SHP77 (cell line): ENCODE measurements at regions not wholly inside any gene's neighbourhood (a gene's known extent, or its start where the extent isn't known, plus 50 kb on each side); places are given as distances from the start of the nearest gene placed in this dataset.

Experiments
- DNase-seq, 2 experiments: peaks; one replicate each; lab custom pipeline; 2025; lab: John Stamatoyannopoulos, UW

DNA sequence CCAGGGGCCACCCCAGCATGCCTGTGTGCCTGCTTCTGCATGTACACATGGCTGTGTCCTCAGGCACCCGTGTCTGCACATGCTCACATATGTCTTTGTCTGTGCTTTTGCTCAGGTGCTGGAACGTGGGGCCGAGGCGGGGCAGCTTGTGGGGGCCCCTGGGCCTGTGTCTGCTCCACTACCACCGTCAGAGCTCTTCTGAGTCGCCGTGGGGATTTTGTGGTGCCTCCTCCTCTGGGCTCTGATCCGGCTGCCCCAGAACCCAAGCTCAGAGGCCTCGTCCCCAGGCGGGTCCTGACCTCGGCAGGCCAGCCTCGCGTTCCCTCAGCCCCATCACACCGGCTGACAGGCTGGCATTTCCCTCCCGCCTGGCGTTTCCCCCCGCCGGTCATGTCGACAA is 104.6 kb upstream of the ACTRT2 start:
- no peak for DNase-seq

DNA sequence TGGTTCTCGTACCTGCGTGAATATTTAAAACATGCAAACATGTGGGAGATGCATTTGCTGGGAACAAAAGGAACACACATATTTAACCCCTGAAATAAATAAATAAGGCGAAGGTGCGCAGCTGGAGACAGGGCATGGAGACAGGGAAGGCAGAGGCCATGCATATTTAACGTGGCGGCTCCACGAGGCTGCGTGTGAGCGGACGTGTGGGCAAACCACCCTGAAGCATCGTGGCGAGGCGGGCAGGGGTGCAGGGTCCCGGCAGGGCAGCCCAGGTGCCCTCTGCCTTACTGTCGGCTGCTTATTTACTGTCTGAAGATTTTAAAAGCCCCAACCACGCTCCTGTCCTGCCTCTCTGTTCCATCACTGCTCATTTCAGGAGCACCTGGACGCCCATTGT is 104.0 kb upstream of the ACTRT2 start:
- DNase-seq = no peak

DNA sequence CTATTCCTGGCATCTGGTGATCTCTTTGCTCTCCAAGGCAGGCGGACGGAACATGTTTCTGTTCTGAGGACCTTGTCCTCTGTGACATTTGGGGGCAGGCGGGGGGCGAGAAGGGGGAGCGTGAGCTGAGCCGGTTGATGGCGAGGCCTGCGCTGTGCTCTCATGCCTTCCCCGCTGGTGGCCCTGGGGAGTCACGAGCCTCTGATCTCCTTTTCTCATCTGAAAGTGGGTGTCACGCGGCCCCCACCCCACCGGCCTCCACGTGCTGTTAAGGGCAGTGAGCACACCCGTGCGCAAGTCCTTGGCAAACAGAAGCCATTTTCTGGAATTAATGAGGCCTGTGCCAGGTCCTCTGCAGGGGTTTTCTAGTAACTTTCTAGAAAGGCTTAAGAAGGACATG is 102.8 kb upstream of the ACTRT2 start:
- no peak for DNase-seq

DNA sequence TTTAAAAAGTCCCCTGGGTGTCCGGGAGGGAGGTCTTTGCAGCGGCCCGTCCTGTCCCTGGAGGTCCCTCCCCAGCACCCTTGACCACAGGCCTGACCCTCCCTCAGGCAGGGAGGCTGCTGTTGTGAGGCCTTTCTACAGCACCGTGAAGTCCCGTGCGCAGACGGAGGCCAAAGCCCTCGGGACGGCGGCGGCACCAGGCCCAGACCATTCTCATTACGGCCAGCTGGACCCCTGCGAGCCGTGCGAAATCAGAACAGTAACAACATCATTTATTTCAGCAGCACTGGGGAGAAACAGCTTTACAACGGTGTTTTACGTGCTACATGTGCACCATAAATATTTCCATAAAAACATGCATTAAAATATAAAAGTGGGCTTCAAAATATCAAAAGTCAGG is 101.4 kb upstream of the ACTRT2 start:
- no peak for DNase-seq

DNA sequence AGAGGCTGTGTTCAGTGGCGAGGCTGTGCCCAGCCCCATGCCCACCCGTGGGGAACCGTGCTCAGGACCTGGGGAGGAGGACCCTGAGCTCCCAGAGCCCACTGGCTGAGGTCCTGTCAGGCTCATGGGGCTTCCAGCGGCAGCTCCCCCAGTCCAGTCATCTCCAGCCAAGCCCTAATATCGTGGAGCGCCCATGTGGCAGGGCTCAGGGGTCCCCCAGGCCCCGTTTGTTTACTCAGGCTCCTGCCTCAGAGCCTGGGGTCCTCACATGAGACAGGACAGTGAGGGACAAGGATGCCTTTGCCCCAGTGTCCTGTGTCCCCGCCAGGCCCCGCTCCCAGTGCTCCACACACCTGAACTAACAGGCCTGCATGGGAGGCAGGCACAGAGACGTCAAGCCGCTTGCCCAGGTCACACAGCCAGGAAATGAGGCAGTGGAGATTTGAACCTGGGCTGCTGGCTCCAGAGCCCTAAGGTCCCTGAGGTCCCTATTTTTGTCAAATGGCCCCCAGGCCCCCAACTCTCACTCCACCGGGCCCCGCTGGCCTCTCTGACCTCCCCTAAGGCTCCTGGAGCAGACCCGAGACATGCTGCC is 100.7 kb upstream of the ACTRT2 start:
- DNase-seq = no peak

DNA sequence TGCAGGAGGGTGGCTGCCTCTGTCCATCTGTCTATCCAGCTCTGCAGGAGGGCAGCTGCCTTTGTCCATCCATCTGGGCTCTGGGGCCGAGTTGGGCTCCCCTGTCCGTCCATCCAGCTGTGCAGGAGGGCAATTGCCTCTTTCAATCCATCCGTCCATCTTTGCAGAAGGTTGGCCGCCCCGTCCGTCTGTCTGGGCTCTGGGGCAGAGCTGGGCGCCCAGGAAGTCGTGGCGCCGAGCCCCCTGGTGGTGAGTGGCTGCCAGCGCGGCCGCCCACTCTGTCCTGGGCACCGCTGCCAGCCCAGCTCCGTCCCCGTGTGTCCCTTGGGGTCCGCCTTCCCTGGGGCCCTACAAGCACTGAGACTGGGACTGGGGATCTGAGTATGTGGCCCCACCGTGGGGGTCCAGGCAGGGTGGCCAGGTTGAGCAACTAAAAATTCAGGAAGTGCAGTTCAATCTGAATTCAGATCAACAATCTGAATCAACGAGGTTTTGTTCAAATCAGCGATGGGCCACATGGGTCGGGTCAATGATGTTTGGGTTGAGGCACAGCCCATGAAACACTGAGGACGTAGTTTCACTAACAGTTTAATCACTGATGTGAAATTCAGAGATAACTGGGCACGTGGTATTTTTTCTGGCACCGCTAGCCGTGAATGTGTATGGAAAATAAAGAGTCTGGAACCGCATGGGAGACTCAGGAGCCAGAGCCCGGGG is 99.1 kb upstream of the ACTRT2 start:
- DNase-seq = no peak

DNA sequence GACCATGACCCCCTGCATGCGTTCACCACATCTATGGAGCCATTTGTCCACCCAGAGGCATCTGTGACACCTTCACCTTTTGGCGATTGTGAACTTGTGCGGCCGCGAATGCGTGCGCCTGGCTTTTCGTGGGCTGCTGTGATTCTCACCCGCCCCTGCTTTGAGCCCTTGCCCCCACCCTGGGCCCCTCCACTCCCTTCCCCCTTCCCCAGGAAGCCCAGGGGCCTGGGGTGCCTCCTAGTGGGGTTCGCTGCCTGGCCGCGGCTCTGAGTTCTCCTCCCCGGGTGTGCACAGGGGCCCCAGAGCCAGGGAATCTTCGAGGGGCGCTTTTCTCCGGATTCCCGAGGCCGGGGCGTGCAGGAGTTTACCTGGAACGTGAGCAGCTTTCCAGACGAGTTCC is 97.9 kb upstream of the ACTRT2 start:
- DNase-seq = no peak

DNA sequence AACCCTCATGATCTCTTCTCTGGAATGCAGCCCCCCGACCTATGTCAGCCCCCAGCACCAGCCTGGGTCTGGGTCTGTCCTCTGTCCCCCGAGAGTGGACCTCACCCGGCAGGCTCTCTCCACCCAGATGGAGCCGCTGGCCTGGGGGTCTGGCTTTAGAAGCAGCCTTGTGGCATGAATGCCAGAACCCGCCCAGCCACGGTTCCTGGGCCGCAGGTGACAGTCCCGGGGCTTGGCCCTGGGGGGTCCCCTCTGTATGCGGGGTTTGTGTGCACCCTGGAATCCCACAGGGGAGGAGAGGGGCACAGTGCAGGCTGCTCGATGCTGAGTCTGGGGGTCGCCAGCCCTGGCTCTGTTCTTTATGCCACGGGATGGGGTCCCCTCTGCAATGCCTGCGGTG is 96.0 kb upstream of the ACTRT2 start:
- no peak for DNase-seq

DNA sequence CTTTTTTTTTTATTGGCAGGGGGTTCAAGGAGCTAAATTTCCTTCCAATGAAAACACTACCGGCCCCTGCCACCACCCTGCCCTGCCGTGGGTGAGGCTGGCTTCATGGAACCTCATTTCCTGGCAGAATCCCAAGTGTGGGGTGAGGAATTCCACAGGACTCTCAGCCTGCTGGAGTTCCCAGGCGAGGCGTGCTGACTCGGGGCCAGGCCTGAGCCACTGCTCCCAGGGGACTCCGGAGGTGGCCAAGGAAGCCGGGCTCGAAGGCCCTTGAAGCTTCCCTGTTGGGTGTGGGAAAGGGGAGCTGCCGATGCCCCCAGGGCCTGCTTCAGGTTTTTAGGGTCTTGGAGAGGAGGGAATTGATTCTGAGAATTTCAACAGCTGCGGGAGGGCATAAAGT is 95.3 kb upstream of the ACTRT2 start:
- no peak for DNase-seq

DNA sequence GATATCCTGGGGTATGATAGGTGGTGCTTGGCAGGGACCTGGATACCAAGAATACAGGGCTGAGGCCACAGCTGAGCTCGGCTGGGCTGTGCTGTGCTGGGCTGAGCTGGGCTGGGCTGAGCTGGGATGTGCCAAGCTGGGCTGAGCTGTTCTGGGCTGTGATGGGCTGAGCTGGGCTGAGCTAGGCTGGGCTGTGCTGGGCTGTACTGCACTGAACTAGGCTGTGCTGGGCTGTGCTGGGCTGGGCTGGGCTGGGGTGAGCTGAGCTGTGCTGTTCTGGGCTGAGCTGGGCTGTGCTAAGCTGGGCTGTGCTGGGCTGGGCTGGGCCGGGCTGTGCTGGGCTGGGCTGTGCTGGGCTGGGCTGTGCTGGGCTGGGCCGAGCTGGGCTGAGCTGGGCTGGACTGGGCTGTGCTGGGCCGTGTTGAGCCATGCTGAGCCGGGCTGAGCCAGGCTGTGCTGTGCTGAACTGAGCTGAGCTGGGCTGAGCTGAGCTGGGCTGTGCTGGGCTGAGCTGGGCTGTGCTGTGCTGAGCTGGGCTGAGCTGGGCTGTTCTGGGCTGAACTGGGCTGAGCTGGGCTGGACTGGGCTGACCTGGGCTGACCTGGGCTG is 94.7 kb upstream of the ACTRT2 start:
- no peak for DNase-seq

DNA sequence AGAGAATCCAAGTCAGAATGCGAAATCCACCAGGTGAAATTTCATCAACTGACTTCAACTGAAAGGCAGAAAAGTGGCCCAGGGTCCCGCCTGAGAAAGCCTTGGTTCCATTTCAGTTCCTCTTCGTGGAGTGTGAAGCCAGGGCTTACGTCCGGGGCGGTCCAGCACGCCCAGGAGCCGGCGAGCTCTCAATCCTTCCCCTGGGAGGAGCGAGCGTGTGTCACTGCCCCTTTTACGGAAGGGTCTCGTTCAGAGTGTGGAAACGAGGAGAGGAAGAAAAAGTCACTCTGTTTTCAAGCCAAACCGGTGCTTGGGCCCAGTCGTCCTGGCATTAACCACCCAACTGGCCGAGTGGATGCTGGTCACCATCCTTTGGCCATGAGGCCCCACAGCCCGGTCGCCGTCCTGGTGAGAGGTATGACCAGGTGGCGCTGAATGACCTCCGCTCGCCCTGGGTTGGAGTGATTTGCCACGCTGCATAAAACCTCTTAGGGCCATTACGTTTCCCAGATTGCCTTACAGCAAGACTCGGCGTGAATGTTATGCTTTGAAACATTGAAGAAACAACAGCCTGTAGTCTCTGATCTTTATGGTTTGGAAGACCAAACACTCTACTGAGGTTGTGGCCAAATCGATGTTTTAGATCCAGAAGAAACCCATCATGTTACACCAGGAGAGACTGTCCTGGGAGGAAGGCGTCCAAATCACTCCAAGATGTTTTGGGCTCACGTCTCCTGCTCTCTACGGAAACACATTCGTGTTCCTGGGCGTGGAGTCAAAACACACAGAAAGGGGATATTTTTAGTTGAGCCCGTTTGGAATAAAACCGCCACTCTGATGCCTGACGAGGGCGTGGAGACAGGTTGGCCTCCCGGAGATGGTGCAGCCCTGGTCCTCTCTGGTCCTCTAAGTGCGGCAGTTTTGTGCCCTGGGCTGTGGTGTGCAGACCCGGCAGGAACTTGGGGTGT is 93.6 kb upstream of the ACTRT2 start:
- no peak for DNase-seq

DNA sequence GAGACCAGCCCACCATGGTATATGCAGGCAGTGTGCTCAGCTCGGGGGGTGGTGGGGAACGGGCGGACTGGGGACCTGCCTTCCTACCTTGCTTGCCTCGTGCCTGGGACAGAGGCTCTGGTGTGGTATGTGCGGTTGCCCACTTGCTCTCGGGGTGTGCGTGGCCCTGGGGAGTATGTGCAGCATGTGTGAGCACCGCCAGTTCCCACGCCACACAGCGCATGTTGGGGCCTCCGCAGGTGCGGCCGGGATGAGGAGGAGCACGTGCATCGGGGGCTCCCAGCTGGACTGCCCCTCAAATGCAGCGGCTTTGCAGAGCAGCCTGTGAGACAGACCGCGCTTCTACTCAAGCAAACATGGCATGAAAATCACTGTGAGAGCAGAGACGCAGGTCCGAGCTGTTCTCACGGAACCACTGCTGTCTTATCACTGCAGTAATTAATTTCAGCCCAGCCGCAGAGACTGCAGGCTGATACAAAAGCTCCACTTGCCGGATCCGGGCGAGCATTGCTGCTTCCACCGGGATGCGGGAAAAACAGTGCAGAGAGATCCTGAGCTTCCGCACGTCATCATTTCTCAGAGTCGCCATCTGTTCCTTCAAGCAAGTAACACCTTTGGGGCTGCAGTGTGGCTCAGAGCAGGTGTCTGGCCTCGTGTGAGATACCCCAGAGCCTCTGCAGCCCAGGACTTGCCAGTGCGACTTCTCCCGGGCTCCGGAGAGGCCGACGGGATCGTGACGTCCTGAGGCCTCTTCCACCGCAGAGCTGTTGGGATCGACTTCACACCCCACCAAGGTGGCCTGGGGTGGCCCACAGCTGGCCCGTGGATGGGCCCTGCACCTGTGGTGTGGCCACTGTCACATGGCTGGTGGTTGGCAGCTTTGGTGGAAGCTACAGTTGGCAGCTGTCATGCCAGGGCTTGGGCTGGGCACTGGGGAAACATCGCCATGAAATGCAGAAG is 92.6 kb upstream of the ACTRT2 start:
- no peak for DNase-seq

DNA sequence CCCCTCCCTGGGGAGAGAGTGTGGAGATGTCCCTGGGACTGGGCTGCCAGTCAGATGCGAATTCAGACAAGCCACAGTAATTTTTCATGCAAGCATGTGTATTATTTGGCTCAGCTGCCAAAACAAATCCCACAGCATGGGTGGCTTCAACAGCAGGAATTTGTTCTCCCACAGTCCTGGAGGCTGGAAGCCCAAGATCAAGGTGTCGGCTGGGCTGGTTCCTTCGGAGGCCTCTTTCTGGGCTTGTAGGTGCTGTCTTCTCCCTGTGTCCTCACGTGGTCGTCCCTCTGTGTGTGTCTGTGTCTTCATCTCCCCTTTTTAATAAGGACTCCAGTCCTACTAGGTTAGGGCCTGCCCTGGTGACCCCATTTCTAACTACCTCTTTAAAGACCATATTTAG is 91.9 kb upstream of the ACTRT2 start:
- no peak for DNase-seq

DNA sequence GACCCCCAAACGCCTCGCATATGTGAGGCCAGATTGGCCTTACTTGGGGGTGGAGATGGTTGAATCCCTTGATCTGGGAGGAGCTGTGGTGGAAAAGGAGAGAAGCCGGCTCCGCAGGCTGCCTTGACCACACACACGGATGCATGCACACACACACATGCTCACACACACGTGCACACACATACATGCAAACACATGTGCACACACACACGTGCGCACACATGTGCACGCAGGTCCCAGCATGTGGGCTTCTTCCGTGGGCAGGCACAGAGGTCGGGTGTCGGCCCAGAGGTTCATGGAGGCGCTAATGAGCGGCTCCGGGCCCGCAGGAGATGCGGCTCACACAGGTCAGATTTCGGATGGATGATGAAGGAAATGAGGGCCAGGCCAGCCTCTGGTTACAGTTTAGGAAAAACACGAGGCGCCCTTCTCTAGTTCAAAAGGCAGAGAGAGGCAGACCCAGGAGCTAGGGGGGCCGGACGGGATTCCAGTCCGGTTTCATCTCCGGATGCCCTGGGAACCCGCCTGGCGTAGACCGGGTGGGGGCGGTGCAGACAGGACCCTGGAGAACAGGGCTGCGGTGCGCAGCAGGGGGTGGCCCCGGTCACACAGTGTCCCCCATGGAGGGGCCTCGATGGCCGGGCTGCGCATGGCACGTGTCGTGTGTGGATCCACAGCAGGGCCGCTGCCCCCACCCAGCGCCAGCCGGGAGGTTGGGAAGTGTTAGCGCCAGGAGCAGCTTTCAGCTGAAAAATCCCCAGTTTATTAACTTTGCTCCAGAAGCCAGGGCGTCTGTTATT is 91.1 kb upstream of the ACTRT2 start:
- no peak for DNase-seq

DNA sequence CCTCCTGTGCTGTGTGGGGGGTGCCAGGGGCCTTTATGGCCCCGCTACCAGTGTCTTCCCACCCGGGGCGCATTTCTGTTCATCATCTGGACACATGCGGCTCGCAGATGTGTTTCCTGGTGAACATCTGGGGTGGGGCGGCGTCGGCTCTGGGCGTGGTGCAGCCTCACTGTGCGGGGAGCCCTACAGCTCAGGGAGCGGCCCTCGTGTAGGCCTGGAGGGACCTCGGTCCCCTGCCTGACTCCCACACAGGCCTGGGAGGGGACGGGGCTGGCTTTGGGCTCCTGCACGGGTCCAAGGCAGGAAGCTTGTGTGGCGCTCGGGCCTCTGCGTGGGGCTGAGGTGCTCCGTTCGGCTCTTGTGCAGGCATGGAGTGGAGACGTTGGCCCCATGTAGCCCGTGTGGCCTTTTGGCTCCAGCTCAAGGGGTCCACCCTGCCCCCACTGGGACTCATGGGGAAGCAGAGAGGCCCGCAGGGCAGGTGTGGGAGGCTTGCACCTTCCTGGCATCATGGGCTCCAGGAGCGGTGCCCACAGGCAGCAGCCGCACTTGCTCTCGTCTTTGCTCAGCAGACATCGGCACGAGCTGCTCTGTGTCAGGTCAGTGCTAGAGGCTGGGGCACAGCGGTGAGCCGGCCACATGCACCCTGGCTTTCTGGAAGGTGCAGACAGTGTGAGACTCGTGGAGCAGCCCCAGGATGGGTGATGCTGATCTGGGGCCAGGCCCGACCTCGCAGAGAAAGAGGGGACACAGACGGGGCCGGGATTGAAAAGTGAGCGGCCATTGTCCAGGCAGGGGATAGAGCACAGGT is 90.1 kb upstream of the ACTRT2 start:
- DNase-seq = no peak

DNA sequence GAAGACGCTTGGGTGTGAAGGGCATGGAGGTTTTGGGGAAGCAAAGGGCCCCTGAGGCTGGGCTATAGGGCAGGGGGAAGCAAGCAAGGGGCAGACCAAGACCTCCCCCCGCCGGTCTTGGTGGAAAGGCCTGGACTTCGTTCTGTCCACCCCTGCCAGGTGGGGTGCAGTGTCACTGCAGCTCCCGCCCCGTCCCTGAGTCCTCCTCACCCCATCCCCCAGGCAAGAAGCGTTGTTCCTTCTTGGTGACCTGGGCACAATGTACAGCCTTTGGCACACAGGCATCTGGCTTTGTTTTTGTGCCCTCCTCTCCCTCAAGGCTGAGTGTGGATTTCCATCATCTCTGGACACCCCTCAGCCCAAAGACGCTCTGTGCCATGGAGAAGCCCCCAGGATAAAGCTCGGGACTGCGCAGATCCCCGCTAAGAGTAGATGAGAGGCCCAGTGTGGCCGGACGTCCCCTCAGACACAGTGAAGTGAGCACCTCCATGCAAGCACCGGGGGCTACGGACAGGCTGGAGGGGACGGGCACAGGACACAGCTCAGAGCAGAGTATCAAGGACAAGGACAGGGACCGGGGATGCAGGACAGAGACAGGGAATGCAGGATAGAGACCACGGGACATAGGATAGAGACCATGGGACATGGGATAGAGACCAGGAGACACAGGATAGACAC is 89.4 kb upstream of the ACTRT2 start:
- DNase-seq = no peak

DNA sequence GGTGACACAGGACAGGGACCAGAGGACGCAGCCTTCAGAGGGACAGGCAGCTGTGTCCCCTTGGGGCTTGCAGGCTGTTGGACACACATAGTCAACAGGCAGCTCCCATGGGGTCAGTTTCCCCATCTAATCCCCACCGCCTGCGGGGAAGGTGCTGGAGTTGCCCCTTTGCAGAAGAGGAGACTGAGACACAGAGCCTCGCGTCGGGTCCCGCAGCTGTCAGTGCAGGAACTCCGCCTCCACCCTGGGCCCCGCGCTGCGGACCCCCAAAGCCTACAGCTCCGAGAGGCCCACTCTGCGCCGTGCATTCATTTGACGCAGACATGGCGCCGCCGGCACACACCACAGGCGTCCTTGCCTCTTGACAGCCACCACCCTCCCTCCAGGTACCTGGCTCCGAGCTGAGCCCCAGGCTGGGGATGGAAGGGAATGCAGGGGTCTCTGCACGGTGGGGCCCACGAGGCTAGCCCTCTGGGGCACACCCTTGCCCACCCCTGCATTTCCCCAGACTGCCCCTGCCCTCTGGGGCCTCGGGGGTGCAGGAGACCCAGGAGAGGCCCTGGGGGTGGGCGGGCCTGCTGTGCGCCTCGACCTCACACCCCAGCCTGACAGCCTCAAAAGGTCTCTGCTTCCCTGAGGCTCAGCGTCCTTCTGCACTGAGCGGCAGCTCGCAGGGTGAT is 88.5 kb upstream of the ACTRT2 start:
- no peak for DNase-seq

DNA sequence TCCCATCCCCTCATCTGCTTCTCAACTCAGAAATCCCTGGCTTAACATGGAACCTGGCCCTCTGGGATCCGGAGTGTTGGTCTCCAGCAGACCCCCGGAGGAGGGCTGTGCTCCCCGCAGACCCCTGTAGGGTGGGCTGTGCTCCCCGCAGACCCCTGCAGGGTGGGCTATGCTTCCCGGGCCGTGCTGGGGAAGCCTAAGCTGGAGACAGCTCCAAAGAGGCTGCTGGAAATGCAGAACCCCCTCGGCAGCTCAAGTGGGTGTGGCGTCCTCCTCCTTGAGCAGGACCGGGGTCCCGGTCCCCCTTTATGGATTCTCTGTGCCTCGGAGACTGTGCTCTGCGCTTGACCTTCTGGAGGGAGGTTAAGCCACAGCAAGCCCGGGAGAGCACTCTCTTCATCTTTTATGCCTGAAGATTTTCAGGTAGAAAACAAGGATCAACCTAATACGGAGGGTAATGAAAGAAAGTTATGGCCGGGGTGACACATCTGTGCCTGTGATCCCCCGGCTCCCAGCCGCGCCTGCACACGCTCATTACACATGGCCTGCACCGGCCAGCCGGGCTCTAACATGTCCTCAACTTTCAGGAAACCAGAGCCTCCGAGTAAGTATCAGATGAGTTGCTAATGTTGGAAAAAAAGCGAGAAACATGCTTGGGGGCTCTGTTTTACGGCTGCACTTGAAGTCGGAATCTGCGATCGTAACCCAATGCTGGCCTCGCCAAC is 87.7 kb upstream of the ACTRT2 start:
- no peak for DNase-seq
